ENCODE measurements at regions not wholly inside any gene's neighbourhood (a gene's known extent, or its start where the extent isn't known, plus 50 kb on each side); places are given as distances from the start of the nearest gene placed in this dataset.

GRCh38 chr6:30798494-30798893 lies 54.1 kb upstream of the IER3 start:
- Histone ChIP-seq H3K4me3 (replicated peaks in 1 of 3; ENCODE audit: low read depth in 2 of 3, low read length in 3 of 3) (no peak overlapping the region), H3K27me3 (ENCODE audit: control insufficient read depth in 2 of 2, insufficient read depth in 2 of 2, low read length in 2 of 2) (no peaks in the 10 kb centered on the region), H3K36me3 (replicated peaks in 1 of 2; ENCODE audit: control insufficient read depth in 1 of 2, insufficient read depth in 2 of 2, low read length in 2 of 2) (no peaks in the 10 kb centered on the region), H3K4me1 (ENCODE audit: control insufficient read depth in 1 of 2, insufficient read depth in 2 of 2, low read length in 2 of 2) (peaks cover 41 to 43% of the 10 kb centered on the region in 2 donors), H3K79me2 (ENCODE audit: insufficient read depth, low read length) (no peaks in the 10 kb centered on the region), H3K9me3 (replicated peaks in 1 of 2; ENCODE audit: control insufficient read depth in 1 of 2, insufficient read depth in 1 of 2, low read length in 2 of 2) (no peaks in the 10 kb centered on the region), H4K20me1 (ENCODE audit: insufficient read depth, low read length) (no peaks in the 10 kb centered on the region), H3K4me2 (replicated peaks; ENCODE audit: extremely low read depth, low read length, poor library complexity, severe bottlenecking) (no peak overlapping the region), H2AFZ (ENCODE audit: insufficient read depth, low read depth, low read length, poor library complexity, severe bottlenecking) (no peak overlapping the region), H3K9ac (ENCODE audit: insufficient read depth, low read length, poor library complexity, severe bottlenecking) (no peak overlapping the region), H3K27ac (ENCODE audit: low read depth in 1 of 2, low read length in 2 of 2) (no peak overlapping the region)
- no peak for TF ChIP-seq CTCF (IDR thresholded peaks at IDR 0.05)
- 100% methylated on average over 2 of the region's 3 CpGs for WGBS (ENCODE audit: insufficient coverage)
- Mint-ChIP-seq H3K4me3 (no peak overlapping the region), H3K9me3 (peaks cover 0 to 3% (median 0%) of the 10 kb centered on the region in 7 donors), H3K27me3 (ENCODE audit: low read depth in 3 of 3) (peaks cover 0 to 2% (median 0%) of the 10 kb centered on the region in 3 donors), H3K36me3 (no peaks in the 10 kb centered on the region), H3K4me1 (peaks cover 56% of the 10 kb centered on the region), H3K27ac (peak overlapping the region in 1 of 7 donors; percentile 25)
- DNase-seq: no peak
- intact Hi-C loops (cut with micrococcal nuclease): no loop called here

- no peaks in the 10 kb centered on the region for H4K20me1 ChIP-seq (ENCODE audit: insufficient read depth, low read length)
- Mint-ChIP-seq H3K4me3 (no peak overlapping the region), H3K9me3 (peaks cover 0 to 3% (median 0%) of the 10 kb centered on the region in 7 donors), H3K36me3 (no peaks in the 10 kb centered on the region), H3K4me1 (peaks cover 61% of the 10 kb centered on the region), H3K27me3 (ENCODE audit: low read depth in 3 of 3) (peaks cover 0 to 3% (median under 1%) of the 10 kb centered on the region in 3 donors), H3K27ac (peak overlapping the region in 4 of 7 donors; percentile 11 to 94 (median 54))
- no peak for DNase-seq
- no peaks in the 10 kb centered on the region for H3K9me3 ChIP-seq (replicated peaks in 1 of 2; ENCODE audit: control insufficient read depth in 1 of 2, insufficient read depth in 1 of 2, low read length in 2 of 2)
- no peaks in the 10 kb centered on the region for H3K79me2 ChIP-seq (ENCODE audit: insufficient read depth, low read length)
- H3K9ac ChIP-seq (ENCODE audit: insufficient read depth, low read length, poor library complexity, severe bottlenecking): no peak overlapping the region
- H3K27ac ChIP-seq (ENCODE audit: low read depth in 1 of 2, low read length in 2 of 2): no peak overlapping the region
- intact Hi-C loops (cut with micrococcal nuclease): no loop called here
- H3K4me3 ChIP-seq (replicated peaks in 1 of 3; ENCODE audit: low read depth in 2 of 3, low read length in 3 of 3): no peak overlapping the region
- no peaks in the 10 kb centered on the region for H3K27me3 ChIP-seq (ENCODE audit: control insufficient read depth in 2 of 2, insufficient read depth in 2 of 2, low read length in 2 of 2)
- no peaks in the 10 kb centered on the region for H3K36me3 ChIP-seq (replicated peaks in 1 of 2; ENCODE audit: control insufficient read depth in 1 of 2, insufficient read depth in 2 of 2, low read length in 2 of 2)
- no peak for TF ChIP-seq CTCF (IDR thresholded peaks at IDR 0.05)
- H2AFZ ChIP-seq (ENCODE audit: insufficient read depth, low read depth, low read length, poor library complexity, severe bottlenecking): no peak overlapping the region
- H3K4me2 ChIP-seq (replicated peaks; ENCODE audit: extremely low read depth, low read length, poor library complexity, severe bottlenecking): no peak overlapping the region
- H3K4me1 ChIP-seq (ENCODE audit: control insufficient read depth in 1 of 2, insufficient read depth in 2 of 2, low read length in 2 of 2): peaks cover 50 to 54% of the 10 kb centered on the region in 2 donors
- 0% methylated on average over 1 of the region's 3 CpGs for WGBS (ENCODE audit: insufficient coverage)
Observed at GRCh38 chr6:30795549-30796293, 51.4 kb upstream of the IER3 start.

Measured in CD14-positive monocyte (primary cell).